ENCODE measurements at regions not wholly inside any gene's neighbourhood (a gene's known extent, or its start where the extent isn't known, plus 50 kb on each side); places are given as distances from the start of the nearest gene placed in this dataset.

DNA sequence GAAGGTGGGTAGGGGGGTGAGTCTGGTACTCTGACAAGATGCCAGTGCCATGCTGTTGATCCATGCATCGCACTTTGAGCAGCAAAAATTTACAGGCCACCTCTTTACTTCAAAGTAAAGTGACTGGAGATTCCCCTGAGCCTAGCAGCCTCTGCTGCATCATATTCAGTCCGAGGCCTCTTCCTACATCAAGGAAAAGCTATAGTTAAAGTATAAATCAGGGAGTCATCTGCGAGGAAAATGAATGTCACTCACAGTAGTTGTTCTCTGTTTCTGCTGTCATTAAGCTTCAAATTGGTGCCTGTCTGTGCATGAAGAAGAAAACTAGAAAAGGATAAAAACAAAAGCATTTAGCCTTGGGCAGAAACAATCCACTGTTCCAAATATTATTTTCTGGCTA, 706.2 kb downstream of the TBL1XR1 start:
- Histone ChIP-seq H4K8ac (replicated peaks; ENCODE audit: insufficient read length, low read depth, low read length) (no peak overlapping the region), H3K9me3 (ENCODE audit: control insufficient read depth, low read depth, low read length) (no peaks in the 10 kb centered on the region), H3K79me1 (ENCODE audit: insufficient read depth, low read depth, low read length, poor library complexity, severe bottlenecking) (no peaks in the 10 kb centered on the region), H3K79me2 (ENCODE audit: insufficient read depth, low read length) (no peaks in the 10 kb centered on the region), H2AK5ac (ENCODE audit: insufficient read length, low read length) (no peak overlapping the region), H3K9ac (ENCODE audit: extremely low read depth, insufficient read length, low read length) (no peak overlapping the region), H3K56ac (ENCODE audit: insufficient read length, low read depth, low read length) (no peak overlapping the region), H4K20me1 (ENCODE audit: control insufficient read depth, insufficient read depth, insufficient read length) (no peaks in the 10 kb centered on the region), H4K91ac (ENCODE audit: insufficient read length, low read depth, low read length) (no peak overlapping the region), H3K4me1 (ENCODE audit: insufficient read depth, low read length) (no peaks in the 10 kb centered on the region), H3K4me2 (ENCODE audit: insufficient read depth, insufficient read length, low read length) (no peak overlapping the region), H2BK5ac (ENCODE audit: insufficient read length, low read length) (no peak overlapping the region), H4K5ac (ENCODE audit: insufficient read length, low read depth, low read length) (no peak overlapping the region), H2BK20ac (ENCODE audit: low read depth, low read length, poor library complexity, severe bottlenecking) (no peak overlapping the region), H3K27me3 (ENCODE audit: insufficient read depth, low read length) (no peaks in the 10 kb centered on the region), H3K14ac (ENCODE audit: insufficient read depth, low read length) (no peak overlapping the region), H3K18ac (ENCODE audit: insufficient read length, low read depth, low read length) (no peak overlapping the region), H2BK15ac (ENCODE audit: low read depth, low read length) (no peak overlapping the region), H2BK12ac (ENCODE audit: insufficient read length, low read depth, low read length) (no peak overlapping the region), H3K23ac (ENCODE audit: insufficient read length, low read depth, low read length) (no peak overlapping the region), H3K4ac (ENCODE audit: low read depth, low read length) (no peak overlapping the region), H3T11ph (ENCODE audit: low read length) (no peak overlapping the region), H2AFZ (ENCODE audit: low read length) (no peak overlapping the region), H3K27ac (ENCODE audit: insufficient read length, low read depth, low read length) (no peak overlapping the region), H3K23me2 (ENCODE audit: insufficient read length, low read depth, low read length, poor library complexity, severe bottlenecking) (no peaks in the 10 kb centered on the region), H2BK120ac (ENCODE audit: low read depth, low read length, poor library complexity, severe bottlenecking) (no peak overlapping the region)
- TF ChIP-seq CTCF (conservative IDR thresholded peaks at IDR 0.05): no peak
- Mint-ChIP-seq H3K9me3 (no peaks in the 10 kb centered on the region), H3K36me3 (ENCODE audit: insufficient read depth in 1 of 3, low read depth in 3 of 3) (no peaks in the 10 kb centered on the region), H3K27me3 (ENCODE audit: low read depth) (no peaks in the 10 kb centered on the region), H3K4me1 (no peaks in the 10 kb centered on the region), H3K4me3 (no peak overlapping the region), H3K27ac (no peak overlapping the region)
- DNase-seq: no peak
- WGBS (ENCODE audit: extremely low coverage, insufficient read length, low lambda C conversion rate): no CpG with 5 or more reads among the region's 3 CpGs

Measured in H9 (cell line).